NCI-H345 treated with DMSO at 0.1 percent for 48 hours (cell line): ENCODE measurements at regions not wholly inside any gene's neighbourhood (a gene's known extent, or its start where the extent isn't known, plus 50 kb on each side); places are given as distances from the start of the nearest gene placed in this dataset.
"Not testable (repeated sequence)": the region's sequence is repeated elsewhere in the genome, so short reads cannot be mapped to it uniquely, and the experiment has no call there.

Source experiments
- DNase-seq: peaks from one replicate; lab custom pipeline; 2025; ENCODE audit not compliant: unreplicated experiment; lab: John Stamatoyannopoulos, UW

DNA sequence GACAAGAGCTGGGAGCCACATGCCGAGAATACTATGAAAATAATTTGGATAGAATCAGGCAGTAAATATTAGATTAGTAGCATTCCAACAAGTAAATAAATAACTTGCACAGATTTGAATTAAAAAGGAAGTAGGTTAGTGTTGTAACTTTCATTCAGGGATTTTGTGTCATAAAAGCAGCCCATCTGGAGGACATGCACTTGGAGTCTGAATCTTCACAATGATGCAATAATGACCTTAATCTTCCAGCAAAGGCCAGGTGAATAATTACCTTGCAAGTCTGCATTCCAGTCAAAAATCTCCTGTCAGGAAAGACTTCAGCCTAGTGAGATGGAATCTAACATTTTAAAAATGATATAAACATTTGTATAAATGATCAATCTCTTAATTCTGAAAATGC, 518.1 kb downstream of the KCNJ2 start:
- no peak for DNase-seq

DNA sequence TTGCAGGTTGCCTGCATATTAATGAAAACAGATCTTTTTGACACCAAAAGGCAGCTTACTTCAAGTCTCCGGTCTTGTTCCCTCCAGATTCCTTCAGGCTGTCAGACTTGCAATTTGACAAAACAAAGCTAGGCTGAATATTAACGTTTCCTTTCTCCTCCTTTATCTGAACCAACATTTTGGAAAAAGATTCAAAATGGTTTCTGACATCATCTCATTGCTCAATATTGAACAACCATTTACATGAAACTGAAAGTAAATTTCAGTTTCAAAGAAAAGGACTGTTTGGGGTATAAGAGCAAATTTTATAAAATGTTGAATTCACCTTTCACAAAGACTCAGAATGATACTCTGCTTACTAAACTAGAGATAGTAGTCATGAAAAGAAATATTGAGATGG, 521.8 kb downstream of the KCNJ2 start:
- no peak for DNase-seq

DNA sequence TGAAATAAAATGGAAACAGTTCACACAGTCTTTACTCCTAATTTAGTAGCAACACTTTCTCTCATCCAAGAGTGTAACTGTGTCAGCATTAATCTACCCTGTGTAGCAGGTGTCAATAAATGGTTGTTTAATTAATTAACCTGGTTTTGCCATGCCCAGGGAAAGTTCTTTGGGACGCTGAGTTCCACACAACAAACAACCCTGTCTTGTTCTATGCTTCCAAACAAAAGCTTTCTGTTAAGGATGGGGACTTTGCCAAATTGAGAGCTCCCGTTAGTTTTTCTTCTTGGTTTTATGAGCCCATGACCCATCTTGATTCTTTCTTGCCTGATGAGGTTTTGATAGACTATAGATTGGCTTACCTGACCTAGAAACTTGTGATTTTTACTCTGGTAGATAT, 530.1 kb downstream of the KCNJ2 start:
- DNase-seq, result no peak

DNA sequence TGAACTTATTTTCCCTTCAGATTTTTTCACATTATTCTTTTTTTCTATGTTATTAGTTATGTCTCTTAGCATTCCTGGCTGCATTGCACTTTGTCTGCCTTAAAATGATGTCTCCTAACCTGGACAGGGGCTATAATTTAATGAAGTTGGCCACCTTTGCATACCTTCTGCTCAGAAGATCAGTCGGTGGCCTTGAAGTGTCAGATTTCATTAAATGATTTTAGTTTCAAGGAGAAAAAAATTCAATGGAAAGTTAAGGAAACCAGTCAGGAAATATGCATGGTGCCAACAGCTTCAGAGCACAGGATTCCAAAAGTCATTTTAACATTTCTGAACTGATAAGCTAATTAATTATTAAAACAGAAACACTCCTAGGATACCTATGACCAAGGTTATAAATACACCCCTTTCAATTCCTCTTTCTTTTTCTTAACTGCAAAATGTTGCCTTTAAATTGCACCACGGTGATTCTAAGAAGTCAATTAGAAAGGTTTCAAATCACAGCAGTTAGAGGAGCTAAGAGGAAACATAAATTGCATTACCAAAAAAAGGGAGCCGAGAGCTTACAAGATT, 533.4 kb downstream of the KCNJ2 start:
- DNase-seq, result no peak

DNA sequence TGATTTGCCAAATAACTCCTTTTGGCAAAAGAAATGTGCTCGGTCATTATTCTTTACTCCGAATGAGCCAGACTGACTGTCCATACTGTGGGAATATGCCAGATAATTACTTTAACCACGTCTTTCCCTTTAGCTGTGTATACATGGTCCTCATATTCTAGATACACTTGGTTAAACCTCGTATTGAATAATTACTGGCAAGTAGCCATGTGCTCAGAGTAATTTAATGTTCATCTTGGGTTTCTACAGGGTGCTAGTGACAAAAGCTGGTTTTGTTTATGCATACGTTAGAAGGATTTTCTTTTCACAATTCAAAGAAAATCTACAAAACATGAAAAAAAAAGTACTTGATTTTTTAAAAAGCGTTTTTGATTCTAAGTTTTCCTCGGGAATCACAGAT, 540.3 kb downstream of the KCNJ2 start:
- DNase-seq, result no peak

DNA sequence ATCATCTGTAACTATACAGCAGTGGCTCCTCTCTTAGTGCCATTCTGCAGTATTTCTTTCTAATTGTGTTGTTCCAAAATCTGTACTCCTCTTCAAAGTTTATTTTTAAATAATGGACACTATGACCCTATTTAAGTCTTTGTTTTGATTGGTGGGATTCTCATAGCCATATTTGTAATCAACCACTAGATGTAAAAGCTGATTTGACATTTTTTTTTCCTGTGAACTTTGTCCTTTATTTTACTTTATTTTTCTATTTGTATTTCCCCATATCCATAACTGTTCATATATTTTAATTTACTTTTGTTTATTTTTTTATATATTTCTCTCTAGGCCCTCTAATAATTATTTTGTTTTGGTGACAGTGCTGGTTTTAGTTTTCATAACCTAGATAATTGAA, 544.4 kb downstream of the KCNJ2 start:
- no peak for DNase-seq

DNA sequence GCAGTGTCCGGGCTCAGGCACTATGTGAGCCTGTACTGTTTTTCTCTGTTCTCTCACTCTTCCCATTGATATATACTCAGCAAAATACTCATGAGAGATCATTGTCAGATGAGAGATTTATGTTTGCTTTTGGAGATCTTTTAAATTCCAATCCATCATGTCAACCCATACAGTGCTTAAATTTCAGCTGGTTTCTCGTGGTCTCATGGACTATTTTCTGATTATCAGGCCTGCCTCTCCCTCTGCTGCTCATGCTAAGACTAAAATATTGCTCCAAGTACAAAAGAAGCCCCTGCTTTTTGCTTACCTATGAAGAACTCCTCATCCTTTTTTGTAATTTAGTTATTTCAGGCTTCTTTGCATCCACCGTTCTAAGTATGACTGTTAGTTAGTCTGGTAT, 547.2 kb downstream of the KCNJ2 start:
- DNase-seq, result no peak

DNA sequence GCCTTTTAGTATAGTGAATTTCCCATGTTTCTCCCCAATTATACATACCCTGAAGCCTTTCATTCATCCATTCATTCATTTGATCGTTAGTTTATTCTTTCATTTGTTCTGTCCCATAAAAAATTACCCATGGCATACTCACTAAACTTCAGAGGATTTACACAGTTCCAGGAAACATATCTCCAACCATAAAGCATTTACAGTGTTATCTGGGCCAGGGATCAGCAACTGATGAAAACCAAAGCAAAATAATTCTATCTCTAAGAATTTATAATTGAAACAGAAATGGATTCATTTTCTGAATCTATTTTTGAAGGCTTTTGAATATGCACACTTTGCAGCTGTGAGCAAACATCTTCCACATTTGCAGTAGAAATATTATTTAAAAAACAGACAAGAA, 547.7 kb downstream of the KCNJ2 start:
- DNase-seq, result no peak

DNA sequence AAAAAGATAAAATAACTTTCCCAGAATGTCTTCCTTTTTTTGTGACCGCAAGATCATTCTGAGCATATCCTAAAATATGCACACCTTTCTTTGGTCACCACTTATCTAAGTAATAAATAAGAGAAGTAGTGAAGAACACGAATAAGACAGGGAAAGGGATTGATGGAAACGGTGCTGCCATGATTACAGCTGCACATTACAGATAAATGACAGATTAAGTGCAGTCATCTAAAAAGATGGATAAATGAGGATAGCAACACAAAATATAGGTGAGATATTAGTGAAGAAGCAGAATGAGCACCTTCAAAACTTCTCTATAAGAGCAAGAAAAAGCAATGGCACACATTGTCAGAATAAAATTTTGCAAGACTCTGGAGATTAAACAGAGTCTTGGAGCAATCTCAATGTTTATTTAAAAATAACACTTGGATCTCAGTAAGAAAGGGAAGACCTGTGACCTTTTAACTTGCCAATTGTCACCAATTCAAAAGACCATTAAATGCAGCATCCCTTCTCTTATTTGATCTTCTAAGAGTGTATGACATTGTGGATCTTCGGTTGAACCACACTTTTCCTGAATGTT, 567.1 kb downstream of the KCNJ2 start:
- DNase-seq, result no peak

DNA sequence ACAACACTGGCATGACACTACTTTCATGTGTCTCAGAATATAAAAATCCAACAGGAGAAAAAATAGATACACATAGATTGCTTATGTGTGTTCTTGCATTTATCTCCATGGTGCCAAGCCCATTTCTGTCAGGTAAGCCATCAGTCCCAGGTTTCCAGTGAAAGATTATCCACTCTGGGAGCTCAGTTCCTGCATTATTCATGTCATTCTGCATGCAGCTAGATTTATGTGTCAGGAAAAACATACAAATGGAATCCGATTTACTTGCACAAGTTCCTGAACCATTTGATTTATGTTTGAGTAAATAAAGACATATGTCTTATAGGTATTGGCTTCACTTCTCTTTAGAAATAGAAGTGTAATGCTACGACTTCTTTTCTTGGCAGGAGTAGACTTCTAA, 569.7 kb downstream of the KCNJ2 start:
- DNase-seq, result no peak

DNA sequence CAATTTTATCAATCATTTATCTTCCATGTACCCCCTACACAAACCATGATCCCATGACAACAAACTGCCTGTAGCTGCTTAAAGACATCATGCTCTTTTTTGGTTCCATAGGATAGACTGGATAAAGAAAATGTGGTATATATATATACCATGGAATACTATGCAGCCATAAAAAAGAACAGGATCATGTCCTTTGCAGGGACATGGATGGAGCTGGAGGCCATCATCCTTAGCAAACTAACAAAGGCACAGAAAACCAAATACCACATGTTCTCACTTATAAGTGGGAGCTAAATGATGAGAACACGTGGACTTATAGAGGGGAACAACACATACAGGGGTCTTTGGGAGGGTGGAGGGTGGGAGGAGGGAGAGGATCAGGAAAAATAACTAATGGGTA, 577.2 kb downstream of the KCNJ2 start:
- not testable (repeated sequence) for DNase-seq

DNA sequence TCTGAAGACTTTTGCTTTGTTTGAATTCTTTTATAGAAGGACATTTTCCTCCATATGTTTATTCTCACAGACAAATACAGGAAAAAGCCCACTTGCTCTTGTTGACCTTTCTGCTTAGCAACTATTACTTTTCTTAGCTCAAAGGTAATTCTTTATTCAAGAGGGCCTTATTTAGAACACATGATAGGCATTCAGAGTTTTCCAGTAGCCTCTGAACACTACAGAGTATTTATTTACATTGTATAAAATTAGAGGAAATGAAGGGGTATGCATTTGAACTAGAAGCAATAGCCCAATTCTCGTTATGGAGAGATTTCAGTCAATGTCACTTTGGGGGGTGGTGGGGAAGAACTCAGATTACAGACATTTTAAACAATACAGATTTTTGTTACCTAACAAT, 581.7 kb downstream of the KCNJ2 start:
- DNase-seq, result no peak

DNA sequence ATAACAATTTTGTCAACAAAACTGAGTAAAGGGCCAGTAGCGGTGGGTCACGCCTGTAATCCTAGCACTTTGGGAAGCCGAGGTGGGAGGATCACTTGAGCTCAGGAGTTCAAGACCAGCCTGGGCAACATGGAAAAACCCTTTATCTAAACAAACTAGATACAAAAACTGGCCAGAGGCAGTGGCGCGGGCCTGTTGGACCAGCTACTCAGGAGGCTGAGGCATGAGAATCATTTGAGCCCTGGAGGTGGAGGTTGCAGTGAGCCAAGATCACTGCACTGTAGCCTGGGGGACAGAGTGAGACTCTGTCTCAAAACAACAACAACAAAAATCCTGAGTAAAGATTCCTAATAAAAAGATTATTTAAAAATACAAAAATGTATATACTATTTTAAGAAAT, 583.1 kb downstream of the KCNJ2 start:
- DNase-seq, result not testable (repeated sequence)

DNA sequence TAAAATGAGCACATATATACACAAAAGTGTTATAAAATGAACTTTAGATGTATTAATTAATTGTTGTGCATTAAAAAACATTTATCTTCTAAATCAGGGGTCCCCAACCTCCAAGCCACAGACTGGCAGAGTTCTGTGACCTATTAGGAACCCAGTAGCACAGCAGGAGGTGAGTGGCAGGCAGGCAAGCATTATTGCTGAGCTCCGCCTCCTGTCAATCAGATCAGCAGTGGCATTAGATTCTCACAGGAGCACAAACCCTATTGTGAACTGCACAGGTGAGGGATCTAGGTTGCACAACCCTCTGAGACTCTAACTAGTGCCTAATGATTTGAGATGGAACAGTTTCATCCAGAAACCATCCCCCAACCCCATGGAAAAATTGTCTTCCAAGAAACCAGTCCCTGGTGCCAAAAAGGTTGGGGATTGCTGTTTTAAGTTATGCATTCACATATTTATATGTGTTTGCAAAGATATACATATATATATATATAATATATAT, 583.7 kb downstream of the KCNJ2 start:
- DNase-seq, result no peak

DNA sequence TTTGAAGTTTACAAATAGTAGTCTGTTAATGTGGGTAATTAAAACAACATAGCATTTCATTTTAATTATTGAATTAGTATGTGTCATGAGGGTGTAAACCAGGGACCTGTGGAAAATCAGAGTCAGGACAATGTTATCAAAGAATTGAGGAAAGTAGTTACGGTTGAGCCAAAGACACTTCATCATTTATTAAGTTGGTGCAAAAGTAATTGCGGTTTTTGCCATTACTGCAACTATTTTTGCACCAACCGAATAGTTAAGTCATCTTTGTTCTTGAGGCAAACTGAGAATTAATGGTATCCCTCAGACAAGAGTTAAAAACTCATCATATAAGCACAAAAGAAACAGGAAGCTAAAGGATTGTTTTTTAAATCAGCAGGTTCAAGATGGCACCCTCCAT, 593.7 kb downstream of the KCNJ2 start:
- DNase-seq, result no peak

DNA sequence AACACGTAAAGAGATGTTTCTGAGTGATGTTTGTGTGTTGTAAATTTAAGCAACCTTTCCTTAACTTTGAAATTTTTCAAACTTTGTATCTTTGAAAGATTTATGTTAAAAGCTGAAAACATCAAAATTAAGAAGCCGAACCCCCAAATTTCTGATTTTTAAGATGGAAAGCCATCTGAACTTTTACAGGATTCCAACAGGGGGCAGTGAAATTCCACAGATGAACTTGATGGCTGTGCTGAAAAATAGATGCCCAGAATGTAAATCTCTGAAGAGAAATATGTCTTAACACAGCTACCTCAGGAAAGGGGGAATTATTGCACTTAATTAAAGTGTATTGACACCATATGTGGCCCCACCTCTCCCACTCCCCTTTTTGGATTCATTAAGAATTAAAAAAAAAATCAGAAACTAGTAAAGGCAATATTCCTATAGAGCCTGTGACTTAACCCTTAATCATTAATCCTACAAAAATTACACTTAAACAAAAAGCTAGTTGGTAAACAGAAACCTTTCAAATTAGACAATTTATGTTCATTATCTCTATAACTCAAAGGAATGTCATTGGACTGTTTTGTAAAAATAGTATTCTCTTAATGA, 597.9 kb downstream of the KCNJ2 start:
- DNase-seq, result peak; percentile 56

DNA sequence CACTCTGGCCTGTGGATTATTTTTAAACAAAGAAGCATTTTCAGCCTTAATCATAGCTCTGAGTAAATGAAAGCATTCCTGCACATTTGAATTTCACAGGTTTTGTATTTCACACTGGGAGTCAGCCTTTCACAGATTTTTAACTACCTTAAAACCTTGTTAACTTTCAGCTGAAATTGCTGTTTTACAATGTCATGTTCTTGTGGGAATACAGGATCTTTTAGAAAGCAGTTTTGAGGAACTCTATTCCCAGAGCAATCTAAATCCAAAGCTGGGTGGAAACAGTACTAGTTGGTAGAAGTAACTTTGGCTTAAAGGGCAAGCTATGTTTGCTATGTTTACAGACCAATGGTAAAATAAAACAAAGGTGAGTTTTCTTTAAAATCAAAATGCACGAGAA, 600.6 kb downstream of the KCNJ2 start:
- no peak for DNase-seq

DNA sequence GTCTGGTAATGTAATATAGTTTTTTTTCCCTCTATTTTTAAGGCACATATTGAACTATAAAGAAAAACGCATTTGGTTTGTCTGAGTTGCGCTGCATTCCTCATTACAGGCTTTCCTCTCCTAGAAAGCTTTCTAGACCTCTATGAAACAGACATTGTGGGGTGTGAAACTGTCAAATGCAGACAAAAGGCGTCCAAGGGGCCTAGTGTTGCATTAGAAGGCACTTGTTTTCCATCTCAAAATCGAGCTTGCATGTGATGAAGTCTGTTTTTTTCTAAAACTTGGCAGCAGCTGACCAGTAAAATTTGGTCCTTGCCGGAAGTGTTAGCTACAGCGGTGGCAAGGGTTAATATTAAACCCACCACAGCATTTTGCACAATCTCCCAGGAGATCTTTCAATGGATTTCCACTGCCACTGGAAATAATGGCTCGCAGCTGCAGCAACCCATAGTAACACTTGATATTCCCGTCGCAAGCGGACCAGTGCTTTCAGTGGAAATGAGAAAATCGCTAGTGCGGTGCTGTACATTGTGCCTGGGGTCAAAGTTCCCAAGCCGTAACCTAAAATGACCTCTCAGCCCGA, 602.6 kb downstream of the KCNJ2 start:
- DNase-seq, result no peak

DNA sequence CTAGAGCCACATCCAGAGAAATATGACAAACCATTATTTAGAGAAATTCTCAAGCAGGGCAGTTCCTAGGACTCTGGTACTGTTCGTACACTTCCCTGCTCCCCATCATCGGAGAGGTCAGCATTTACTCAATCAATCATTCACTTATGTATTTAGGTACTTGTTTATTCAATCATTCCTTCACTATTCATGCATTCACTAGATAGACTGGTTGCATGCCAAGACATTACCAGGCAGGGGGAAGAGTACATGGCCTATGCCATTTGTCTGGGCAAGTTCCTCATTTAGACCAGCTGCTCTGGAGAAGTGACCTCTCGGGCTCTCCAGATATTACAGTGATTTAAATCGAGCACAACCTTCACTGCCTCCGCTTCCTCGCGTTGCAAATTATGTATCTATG, 603.4 kb downstream of the KCNJ2 start:
- no peak for DNase-seq

DNA sequence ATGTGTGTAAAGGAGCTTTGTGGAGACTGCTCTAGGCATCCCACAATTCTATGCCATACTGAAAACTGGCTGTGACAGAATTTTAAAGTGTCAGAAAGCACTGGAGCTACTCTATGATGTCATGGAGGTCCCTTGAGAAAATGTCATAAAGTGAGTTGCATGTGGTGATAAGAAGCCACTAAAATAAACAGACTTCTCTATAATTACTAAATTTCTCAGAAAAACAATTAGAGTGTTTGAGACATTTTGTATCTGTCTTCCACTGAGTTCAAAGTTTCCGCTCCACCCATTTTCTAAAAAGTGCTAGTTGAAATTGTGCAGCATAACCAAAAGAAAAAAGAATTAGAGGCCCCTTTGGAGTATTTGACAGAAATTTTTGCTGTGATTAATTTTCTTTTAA, 603.9 kb downstream of the KCNJ2 start:
- no peak for DNase-seq

DNA sequence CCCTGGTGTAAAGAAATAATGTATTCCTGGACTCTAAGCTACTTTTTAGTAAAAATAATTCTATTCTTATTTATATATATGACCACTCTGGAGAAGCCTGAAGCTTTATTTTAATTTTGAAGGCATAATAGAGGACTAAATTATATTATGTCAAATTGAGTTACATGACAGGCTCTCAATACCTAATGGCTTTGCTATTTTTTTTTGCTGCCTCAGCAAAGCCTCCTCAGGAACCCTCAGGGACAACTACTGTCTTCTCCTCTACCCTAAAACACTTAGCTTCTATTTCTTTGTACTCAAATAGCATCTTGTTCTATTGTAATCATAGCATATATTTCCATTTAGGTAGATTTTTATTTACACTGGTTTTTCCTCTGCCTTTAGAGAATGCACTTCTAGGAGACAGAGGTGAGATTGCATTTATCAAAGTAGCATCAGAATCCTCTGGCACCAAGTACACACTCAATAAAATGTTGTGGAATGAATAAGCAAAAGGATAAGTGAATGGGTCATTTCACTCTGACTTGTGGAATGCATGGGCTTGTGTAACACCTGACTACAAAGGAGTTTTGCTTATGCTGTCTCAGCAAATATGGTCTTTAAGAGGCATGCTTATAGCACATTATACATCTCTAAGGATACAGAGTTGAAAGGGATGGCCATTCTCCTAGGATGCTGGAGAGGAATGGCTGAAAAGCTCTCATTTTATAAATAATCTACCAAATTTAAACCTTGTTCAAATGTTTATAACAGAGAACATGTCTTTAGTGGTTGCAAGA, 605.2 kb downstream of the KCNJ2 start:
- DNase-seq, result no peak

DNA sequence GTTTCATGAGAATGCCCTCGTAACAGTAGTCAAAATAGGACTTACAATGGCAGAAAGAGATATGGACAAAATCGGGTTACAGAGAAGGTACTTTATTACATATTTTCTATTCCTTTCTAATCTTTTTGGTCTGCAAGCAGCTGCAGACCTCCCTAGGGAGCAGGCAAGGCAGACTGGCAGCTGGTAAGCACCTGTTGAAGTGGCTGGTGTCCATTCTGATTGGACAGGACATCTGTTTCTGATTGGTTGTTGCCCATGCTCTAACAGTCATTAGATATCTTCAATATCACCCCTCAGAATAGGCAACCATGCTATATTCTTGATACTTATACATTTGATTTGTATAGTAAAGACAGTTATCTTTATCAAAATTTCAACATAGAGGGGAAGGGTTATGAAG, 606.3 kb downstream of the KCNJ2 start:
- DNase-seq, result no peak
